ENCODE measurements at regions not wholly inside any gene's neighbourhood (a gene's known extent, or its start where the extent isn't known, plus 50 kb on each side); places are given as distances from the start of the nearest gene placed in this dataset.

DNA sequence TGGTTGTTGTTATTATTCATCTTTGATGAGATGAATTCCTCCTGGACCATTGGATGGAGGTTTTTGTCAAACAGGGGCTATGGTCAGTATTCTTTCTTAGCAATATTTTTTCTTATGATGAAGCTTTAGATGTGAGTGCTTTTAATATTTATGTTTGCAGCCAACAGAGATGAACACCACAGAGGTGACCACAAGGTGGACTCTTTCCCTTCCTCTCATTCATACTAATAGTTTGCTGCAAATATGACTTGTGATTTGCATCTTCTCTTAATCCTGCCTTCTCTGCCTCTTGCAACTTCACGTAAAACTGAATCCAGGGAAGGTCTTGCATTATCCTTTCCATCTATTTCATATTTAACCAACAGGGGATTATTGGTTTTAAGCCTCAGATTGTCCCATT is 473.1 kb upstream of the UBE2E2 start:
- no peak overlapping the region for H3K4me3 ChIP-seq (ENCODE audit: insufficient read depth, low read length, poor library complexity, severe bottlenecking)

DNA sequence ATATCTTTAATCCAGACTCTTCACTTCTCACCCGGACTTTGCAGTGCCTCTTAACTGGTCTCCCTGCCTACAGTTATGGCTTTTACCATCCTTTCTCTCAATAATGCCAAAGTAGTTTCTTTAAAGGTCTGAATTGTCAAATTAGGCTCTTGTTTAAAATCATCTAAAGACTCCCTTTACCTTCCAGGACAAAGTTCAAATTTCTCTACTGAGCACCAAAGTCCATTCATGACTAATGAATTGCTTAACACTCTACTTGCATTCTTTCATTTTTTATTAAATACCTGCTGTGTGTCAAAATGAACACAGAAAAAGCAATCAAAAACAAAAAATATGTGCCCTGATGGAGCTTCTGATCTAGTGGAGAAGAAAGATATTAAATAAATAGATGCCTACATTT is 472.4 kb upstream of the UBE2E2 start:
- no peaks in the 10 kb centered on the region for H3K9me2 ChIP-seq (replicated peaks; ENCODE audit: insufficient read depth, low read length)
- no peak overlapping the region for H2AFZ ChIP-seq (ENCODE audit: low read depth, low read length, severe bottlenecking)
- no peaks in the 10 kb centered on the region for H3K79me2 ChIP-seq (ENCODE audit: insufficient read depth, low read length)
- no peak overlapping the region for H3K4me3 ChIP-seq (ENCODE audit: insufficient read depth, low read length, poor library complexity, severe bottlenecking)
- H3K27ac ChIP-seq (ENCODE audit: low read depth, low read length) = no peak overlapping the region
- H3K27me3 ChIP-seq (ENCODE audit: low read length) = no peaks in the 10 kb centered on the region
- no peaks in the 10 kb centered on the region for H4K20me1 ChIP-seq (ENCODE audit: low read depth, low read length)
- no peak overlapping the region for H3K9ac ChIP-seq (ENCODE audit: low read length)
- no peaks in the 10 kb centered on the region for H3K9me3 ChIP-seq (ENCODE audit: insufficient read depth, low read length)
- H3K36me3 ChIP-seq (ENCODE audit: low read length) = no peaks in the 10 kb centered on the region
- H3F3A ChIP-seq (ENCODE audit: insufficient read depth) = no peaks in the 10 kb centered on the region
- TF ChIP-seq, protein P1, sequence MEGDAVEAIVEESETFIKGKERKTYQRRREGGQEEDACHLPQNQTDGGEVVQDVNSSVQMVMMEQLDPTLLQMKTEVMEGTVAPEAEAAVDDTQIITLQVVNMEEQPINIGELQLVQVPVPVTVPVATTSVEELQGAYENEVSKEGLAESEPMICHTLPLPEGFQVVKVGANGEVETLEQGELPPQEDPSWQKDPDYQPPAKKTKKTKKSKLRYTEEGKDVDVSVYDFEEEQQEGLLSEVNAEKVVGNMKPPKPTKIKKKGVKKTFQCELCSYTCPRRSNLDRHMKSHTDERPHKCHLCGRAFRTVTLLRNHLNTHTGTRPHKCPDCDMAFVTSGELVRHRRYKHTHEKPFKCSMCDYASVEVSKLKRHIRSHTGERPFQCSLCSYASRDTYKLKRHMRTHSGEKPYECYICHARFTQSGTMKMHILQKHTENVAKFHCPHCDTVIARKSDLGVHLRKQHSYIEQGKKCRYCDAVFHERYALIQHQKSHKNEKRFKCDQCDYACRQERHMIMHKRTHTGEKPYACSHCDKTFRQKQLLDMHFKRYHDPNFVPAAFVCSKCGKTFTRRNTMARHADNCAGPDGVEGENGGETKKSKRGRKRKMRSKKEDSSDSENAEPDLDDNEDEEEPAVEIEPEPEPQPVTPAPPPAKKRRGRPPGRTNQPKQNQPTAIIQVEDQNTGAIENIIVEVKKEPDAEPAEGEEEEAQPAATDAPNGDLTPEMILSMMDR (IDR thresholded peaks at IDR 0.05; ENCODE audit: insufficient read depth, low read length, poor library complexity, severe bottlenecking) = no peak
- TF ChIP-seq EZH2phosphoT487 (conservative IDR thresholded peaks at IDR 0.05; ENCODE audit: low read length) = no peak
- H3K4me2 ChIP-seq (ENCODE audit: low read depth, low read length, poor library complexity, severe bottlenecking) = no peak overlapping the region

More for the DNA sequence above, 473.1 kb upstream of the UBE2E2 start:
- Histone ChIP-seq H2AFZ (ENCODE audit: low read depth, low read length, severe bottlenecking) (no peak overlapping the region), H4K20me1 (ENCODE audit: low read depth, low read length) (no peaks in the 10 kb centered on the region), H3K36me3 (ENCODE audit: low read length) (no peaks in the 10 kb centered on the region), H3K27me3 (ENCODE audit: low read length) (no peaks in the 10 kb centered on the region), H3K9ac (ENCODE audit: low read length) (no peak overlapping the region), H3K9me2 (replicated peaks; ENCODE audit: insufficient read depth, low read length) (no peaks in the 10 kb centered on the region), H3F3A (ENCODE audit: insufficient read depth) (no peaks in the 10 kb centered on the region), H3K9me3 (ENCODE audit: insufficient read depth, low read length) (no peaks in the 10 kb centered on the region), H3K79me2 (ENCODE audit: insufficient read depth, low read length) (no peaks in the 10 kb centered on the region), H3K4me2 (ENCODE audit: low read depth, low read length, poor library complexity, severe bottlenecking) (no peak overlapping the region), H3K27ac (ENCODE audit: low read depth, low read length) (no peak overlapping the region)
- TF ChIP-seq EZH2phosphoT487 (conservative IDR thresholded peaks at IDR 0.05; ENCODE audit: low read length) = no peak
- TF ChIP-seq, protein P1 (IDR thresholded peaks at IDR 0.05; ENCODE audit: insufficient read depth, low read length, poor library complexity, severe bottlenecking) = no peak

DNA sequence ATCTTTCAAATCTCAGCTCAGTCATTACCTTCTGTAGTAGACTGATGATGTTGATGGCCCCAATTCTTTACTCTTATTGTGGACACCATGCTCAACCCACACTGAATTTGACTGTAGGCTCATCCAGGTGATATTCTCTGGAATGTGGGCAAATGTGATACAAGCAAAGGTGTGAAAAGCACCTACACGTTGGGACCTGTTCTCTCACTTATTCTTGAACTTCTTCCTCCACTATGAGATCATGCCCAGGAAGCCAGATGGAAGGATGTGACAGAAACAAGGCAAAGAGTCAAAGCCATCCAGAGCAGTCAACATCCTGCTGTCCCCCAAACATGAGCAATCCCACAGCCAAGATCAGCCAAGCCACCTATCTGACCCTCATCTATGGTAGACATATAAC is 471.2 kb upstream of the UBE2E2 start:
- H3K9ac ChIP-seq (ENCODE audit: low read length) = no peak overlapping the region
- H3K4me3 ChIP-seq (ENCODE audit: insufficient read depth, low read length, poor library complexity, severe bottlenecking) = no peak overlapping the region
- no peak overlapping the region for H2AFZ ChIP-seq (ENCODE audit: low read depth, low read length, severe bottlenecking)
- no peaks in the 10 kb centered on the region for H3F3A ChIP-seq (ENCODE audit: insufficient read depth)
- no peak overlapping the region for H3K4me2 ChIP-seq (ENCODE audit: low read depth, low read length, poor library complexity, severe bottlenecking)
- TF ChIP-seq, protein P1 (IDR thresholded peaks at IDR 0.05; ENCODE audit: insufficient read depth, low read length, poor library complexity, severe bottlenecking) = no peak
- TF ChIP-seq EZH2phosphoT487 (conservative IDR thresholded peaks at IDR 0.05; ENCODE audit: low read length) = no peak
- no peaks in the 10 kb centered on the region for H3K79me2 ChIP-seq (ENCODE audit: insufficient read depth, low read length)
- H3K9me2 ChIP-seq (replicated peaks; ENCODE audit: insufficient read depth, low read length) = no peaks in the 10 kb centered on the region
- no peak overlapping the region for H3K27ac ChIP-seq (ENCODE audit: low read depth, low read length)
- H3K27me3 ChIP-seq (ENCODE audit: low read length) = no peaks in the 10 kb centered on the region
- no peaks in the 10 kb centered on the region for H4K20me1 ChIP-seq (ENCODE audit: low read depth, low read length)
- H3K9me3 ChIP-seq (ENCODE audit: insufficient read depth, low read length) = no peaks in the 10 kb centered on the region
- no peaks in the 10 kb centered on the region for H3K36me3 ChIP-seq (ENCODE audit: low read length)
